ENCODE measurements at regions not wholly inside any gene's neighbourhood (a gene's known extent, or its start where the extent isn't known, plus 50 kb on each side); places are given as distances from the start of the nearest gene placed in this dataset.

DNA sequence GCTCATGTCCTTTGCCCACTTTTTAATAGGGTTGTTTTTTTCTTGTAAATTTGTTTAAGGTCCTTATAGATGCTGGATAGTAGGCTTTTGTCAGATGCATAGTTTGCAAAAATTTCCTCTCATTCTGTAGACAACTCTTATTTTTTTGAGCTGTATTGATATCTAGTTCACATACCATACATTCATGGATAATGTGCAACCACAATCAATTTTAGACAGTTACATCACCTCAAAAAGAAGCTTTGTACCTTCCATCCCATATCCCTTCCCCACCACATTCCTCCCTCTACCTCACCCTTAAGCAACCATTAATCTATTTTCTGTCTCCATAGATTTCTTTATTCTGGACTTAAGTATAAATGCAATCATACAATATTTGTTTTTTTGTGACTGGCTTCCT is 98.4 kb downstream of the PTCSC3 start:
- TF ChIP-seq, protein P1, sequence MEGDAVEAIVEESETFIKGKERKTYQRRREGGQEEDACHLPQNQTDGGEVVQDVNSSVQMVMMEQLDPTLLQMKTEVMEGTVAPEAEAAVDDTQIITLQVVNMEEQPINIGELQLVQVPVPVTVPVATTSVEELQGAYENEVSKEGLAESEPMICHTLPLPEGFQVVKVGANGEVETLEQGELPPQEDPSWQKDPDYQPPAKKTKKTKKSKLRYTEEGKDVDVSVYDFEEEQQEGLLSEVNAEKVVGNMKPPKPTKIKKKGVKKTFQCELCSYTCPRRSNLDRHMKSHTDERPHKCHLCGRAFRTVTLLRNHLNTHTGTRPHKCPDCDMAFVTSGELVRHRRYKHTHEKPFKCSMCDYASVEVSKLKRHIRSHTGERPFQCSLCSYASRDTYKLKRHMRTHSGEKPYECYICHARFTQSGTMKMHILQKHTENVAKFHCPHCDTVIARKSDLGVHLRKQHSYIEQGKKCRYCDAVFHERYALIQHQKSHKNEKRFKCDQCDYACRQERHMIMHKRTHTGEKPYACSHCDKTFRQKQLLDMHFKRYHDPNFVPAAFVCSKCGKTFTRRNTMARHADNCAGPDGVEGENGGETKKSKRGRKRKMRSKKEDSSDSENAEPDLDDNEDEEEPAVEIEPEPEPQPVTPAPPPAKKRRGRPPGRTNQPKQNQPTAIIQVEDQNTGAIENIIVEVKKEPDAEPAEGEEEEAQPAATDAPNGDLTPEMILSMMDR (IDR thresholded peaks at IDR 0.05 in 2 of 3, conservative IDR thresholded peaks at IDR 0.05 in 1 of 3; ENCODE audit: insufficient read depth in 2 of 3, low read depth in 1 of 3, low read length in 3 of 3): no peak
- TF ChIP-seq, protein P2, sequence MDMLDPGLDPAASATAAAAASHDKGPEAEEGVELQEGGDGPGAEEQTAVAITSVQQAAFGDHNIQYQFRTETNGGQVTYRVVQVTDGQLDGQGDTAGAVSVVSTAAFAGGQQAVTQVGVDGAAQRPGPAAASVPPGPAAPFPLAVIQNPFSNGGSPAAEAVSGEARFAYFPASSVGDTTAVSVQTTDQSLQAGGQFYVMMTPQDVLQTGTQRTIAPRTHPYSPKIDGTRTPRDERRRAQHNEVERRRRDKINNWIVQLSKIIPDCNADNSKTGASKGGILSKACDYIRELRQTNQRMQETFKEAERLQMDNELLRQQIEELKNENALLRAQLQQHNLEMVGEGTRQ (CRISPR knock-in tag; IDR thresholded peaks at IDR 0.05): no peak
- TF ChIP-seq JUN (IDR thresholded peaks at IDR 0.05; ENCODE audit: borderline replicate concordance, low read depth, low read length) (no peak), JUN (CRISPR knock-in tag; IDR thresholded peaks at IDR 0.05; ENCODE audit: borderline replicate concordance) (no peak), EZH2 (IDR thresholded peaks at IDR 0.05; ENCODE audit: borderline replicate concordance, low read depth, low read length) (no peak), MYC (IDR thresholded peaks at IDR 0.05; ENCODE audit: low read depth, low read length) (no peak), MYC (CRISPR knock-in tag; IDR thresholded peaks at IDR 0.05; ENCODE audit: borderline replicate concordance, low read depth) (no peak), ZBTB40 (IDR thresholded peaks at IDR 0.05) (no peak), ZBTB40 (CRISPR knock-in tag; IDR thresholded peaks at IDR 0.05) (no peak), CHD1 (IDR thresholded peaks at IDR 0.05; ENCODE audit: low read length) (no peak), CEBPB (tag; IDR thresholded peaks at IDR 0.05) (no peak), FOS (IDR thresholded peaks at IDR 0.05; ENCODE audit: extremely low read depth, insufficient read length) (no peak), BDP1 (IDR thresholded peaks at IDR 0.05; ENCODE audit: insufficient read depth, insufficient read length) (no peak), E2F3 (CRISPR knock-in tag; IDR thresholded peaks at IDR 0.05) (no peak)
- TF ChIP-seq, protein P3, sequence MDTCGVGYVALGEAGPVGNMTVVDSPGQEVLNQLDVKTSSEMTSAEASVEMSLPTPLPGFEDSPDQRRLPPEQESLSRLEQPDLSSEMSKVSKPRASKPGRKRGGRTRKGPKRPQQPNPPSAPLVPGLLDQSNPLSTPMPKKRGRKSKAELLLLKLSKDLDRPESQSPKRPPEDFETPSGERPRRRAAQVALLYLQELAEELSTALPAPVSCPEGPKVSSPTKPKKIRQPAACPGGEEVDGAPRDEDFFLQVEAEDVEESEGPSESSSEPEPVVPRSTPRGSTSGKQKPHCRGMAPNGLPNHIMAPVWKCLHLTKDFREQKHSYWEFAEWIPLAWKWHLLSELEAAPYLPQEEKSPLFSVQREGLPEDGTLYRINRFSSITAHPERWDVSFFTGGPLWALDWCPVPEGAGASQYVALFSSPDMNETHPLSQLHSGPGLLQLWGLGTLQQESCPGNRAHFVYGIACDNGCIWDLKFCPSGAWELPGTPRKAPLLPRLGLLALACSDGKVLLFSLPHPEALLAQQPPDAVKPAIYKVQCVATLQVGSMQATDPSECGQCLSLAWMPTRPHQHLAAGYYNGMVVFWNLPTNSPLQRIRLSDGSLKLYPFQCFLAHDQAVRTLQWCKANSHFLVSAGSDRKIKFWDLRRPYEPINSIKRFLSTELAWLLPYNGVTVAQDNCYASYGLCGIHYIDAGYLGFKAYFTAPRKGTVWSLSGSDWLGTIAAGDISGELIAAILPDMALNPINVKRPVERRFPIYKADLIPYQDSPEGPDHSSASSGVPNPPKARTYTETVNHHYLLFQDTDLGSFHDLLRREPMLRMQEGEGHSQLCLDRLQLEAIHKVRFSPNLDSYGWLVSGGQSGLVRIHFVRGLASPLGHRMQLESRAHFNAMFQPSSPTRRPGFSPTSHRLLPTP (IDR thresholded peaks at IDR 0.05; ENCODE audit: borderline replicate concordance, extremely low read depth, insufficient read length): no peak

Measured in K562 (cell line).